A549 (cell line): ENCODE measurements at regions not wholly inside any gene's neighbourhood (a gene's known extent, or its start where the extent isn't known, plus 50 kb on each side); places are given as distances from the start of the nearest gene placed in this dataset.

Experiments
- ATAC-seq, 2 experiments: fragments of 200-7000 bp in 1 of 2; fragments of >200 bp in 1 of 2; cut with Nextera tagmentation in 1 of 2; cut with Tn5 transposase in 1 of 2; 3 replicates each; pipeline versions ENCODE4 v1.8.0 to v1.9.1; 2018 to 2020; ENCODE audit warnings: mild to moderate bottlenecking in 1 of 2, moderate library complexity in 1 of 2
- CTCF ChIA-PET: fragments of 300-600 bp; sonication (Branson Sonifier 250); formaldehyde crosslinking; extraction: SDS; loops from one replicate; lab custom pipeline; 2021; ENCODE audit warnings: antibody characterized with exemption, inconsistent platforms; lab: Yijun Ruan, JAX
- POLR2A ChIA-PET: fragments of 350-600 bp; formaldehyde crosslinking; extraction: SDS; loops from one replicate; lab custom pipeline; 2021; ENCODE audit warnings: antibody characterized with exemption, inconsistent platforms; lab: Yijun Ruan, JAX
- DNase-seq, 2 experiments: peaks; one replicate each; pipeline versions ENCODE4 v3.0.0 to v3.0.0-alpha.2; 2011 to 2016; ENCODE audit warnings: low read depth in 1 of 2, low spot score in 1 of 2
- FAIRE-seq: peaks from 2 replicates; lab custom pipeline; 2011; peaks lifted over from hg19 to GRCh38; lab: Jason Lieb, UNC
- H3K27ac ChIP-seq, 2 experiments: fragments of >200 bp; sonication (Bioruptor Twin); formaldehyde crosslinking; 3 replicates each; pipeline ENCODE4 v1.5.1; 2016 to 2017
- H3K4me1 ChIP-seq: fragments of >200 bp; sonication (Bioruptor Twin); formaldehyde crosslinking; 3 replicates; pipeline ENCODE4 v1.6.1; 2016
- H3K4me2 ChIP-seq: fragments of >200 bp; sonication (Bioruptor Twin); formaldehyde crosslinking; 3 replicates; pipeline ENCODE4 v1.6.1; 2016
- H3K4me3 ChIP-seq: fragments of >200 bp; sonication (Bioruptor Twin); formaldehyde crosslinking; 3 replicates; pipeline ENCODE4 v1.5.1; 2016
- H3K9me3 ChIP-seq: fragments of >200 bp; sonication (Bioruptor Twin); formaldehyde crosslinking; 3 replicates; pipeline ENCODE4 v1.6.1; 2016
- BHLHE40 ChIP-seq: IDR thresholded peaks from 2 replicates; pipeline ENCODE4 v1.6.1; 2012; ENCODE audit warnings: low read depth, low read length, inconsistent platforms
- CBX2 ChIP-seq: fragments of 200-600 bp; sonication (generic); IDR thresholded peaks from 2 replicates; pipeline ENCODE4 v1.6.1; 2016; ENCODE audit warnings: low read depth, mild to moderate bottlenecking, borderline replicate concordance
- CEBPB ChIP-seq, 2 experiments: fragments of >200 bp in 1 of 2; sonication (Bioruptor Twin) in 1 of 2; formaldehyde crosslinking in 1 of 2; IDR thresholded peaks; 2 replicates each; pipeline ENCODE4 v1.6.1; 2012 to 2016
- EP300 ChIP-seq, 2 experiments: fragments of >200 bp; sonication (Bioruptor Twin); formaldehyde crosslinking; IDR thresholded peaks; 2 replicates in 1 of 2; 3 replicates in 1 of 2; pipeline ENCODE4 v1.6.1; 2016 to 2017
- FOSL2 ChIP-seq, 2 experiments: fragments of 450-650 bp in 1 of 2; fragments of >200 bp in 1 of 2; sonication (Bioruptor Twin) in 1 of 2; formaldehyde crosslinking; IDR thresholded peaks; 2 replicates each; pipeline versions ENCODE4 v1.5.0 to v1.6.1; 2016 to 2020; ENCODE audit warnings: mild to moderate bottlenecking in 1 of 2, moderate library complexity in 1 of 2
- FOXS1 ChIP-seq: fragments of 250-450 bp; sonication (Bioruptor Pico); IDR thresholded peaks from 2 replicates; pipeline ENCODE4 v1.5.0; 2020; ENCODE audit warnings: mild to moderate bottlenecking, moderate library complexity
- HDAC2 ChIP-seq: fragments of 200-600 bp; sonication (generic); IDR thresholded peaks from 2 replicates; pipeline ENCODE4 v1.6.1; 2016
- HOXA7 ChIP-seq: fragments of 250-450 bp; sonication (Bioruptor Pico); IDR thresholded peaks from 2 replicates; pipeline ENCODE4 v1.5.0; 2020; ENCODE audit warnings: mild to moderate bottlenecking, moderate library complexity
- HOXB13 ChIP-seq: fragments of 250-450 bp; sonication (Bioruptor Pico); IDR thresholded peaks from 2 replicates; pipeline ENCODE4 v1.5.0; 2020; ENCODE audit warnings: low read depth, mild to moderate bottlenecking, moderate library complexity
- JUNB ChIP-seq: fragments of >200 bp; sonication (Bioruptor Twin); formaldehyde crosslinking; IDR thresholded peaks from 2 replicates; pipeline ENCODE4 v1.6.1; 2016
- KDM1A ChIP-seq: fragments of 200-600 bp; sonication (generic); IDR thresholded peaks from 2 replicates; pipeline ENCODE4 v1.6.1; 2016; ENCODE audit warnings: low read depth, mild to moderate bottlenecking
- KDM5A ChIP-seq: fragments of 200-600 bp; sonication (generic); IDR thresholded peaks from 2 replicates; pipeline ENCODE4 v1.6.1; 2016; ENCODE audit warnings: antibody characterized with exemption, mild to moderate bottlenecking
- MAFK ChIP-seq: fragments of 450-650 bp; IDR thresholded peaks from 2 replicates; pipeline ENCODE4 v1.6.1; 2014; ENCODE audit not compliant: partially characterized antibody
- MAZ ChIP-seq: fragments of 150-350 bp; IDR thresholded peaks from 2 replicates; pipeline ENCODE4 v1.6.1; 2014; ENCODE audit warnings: antibody characterized with exemption, low read depth, low read length, borderline replicate concordance
- NPAS2 ChIP-seq: fragments of 250-450 bp; sonication (Bioruptor Pico); IDR thresholded peaks from 2 replicates; pipeline ENCODE4 v1.8.0; 2022; ENCODE audit warnings: mild to moderate bottlenecking, moderate library complexity, borderline replicate concordance
- PHF8 ChIP-seq: fragments of 200-600 bp; sonication (generic); IDR thresholded peaks from 2 replicates; pipeline ENCODE4 v1.6.1; 2016; ENCODE audit warnings: low read depth, mild to moderate bottlenecking, antibody characterized with exemption, moderate library complexity, borderline replicate concordance
- POLR2AphosphoS2 ChIP-seq: conservative IDR thresholded peaks from 2 replicates; pipeline ENCODE4 v1.6.1; 2012; ENCODE audit warnings: low read length, improper control_type of control experiment, inconsistent platforms
- RCOR1 ChIP-seq: fragments of 150-350 bp; IDR thresholded peaks from 2 replicates; pipeline ENCODE4 v1.6.1; 2014; ENCODE audit warnings: antibody characterized with exemption, low read length, low read depth
- ZSCAN20 ChIP-seq: fragments of 250-450 bp; sonication (Bioruptor Pico); IDR thresholded peaks from 2 replicates; pipeline ENCODE4 v1.8.0; 2022; ENCODE audit warnings: mild to moderate bottlenecking, moderate library complexity
- whole genome bisulfite sequencing: methylation state at CpG from one replicate; pipeline ENCODE4 v1.1.6; 2017; ENCODE audit errors: missing lambda C conversion rate; 5-methylcytosine and 5-hydroxymethylcytosine counted together
- TF ChIP-seq, protein P1 (sequence below): IDR thresholded peaks from 2 replicates; pipeline ENCODE4 v1.6.1; 2012
- TF ChIP-seq, protein P2 (sequence below): fragments of 200-600 bp; sonication (generic); IDR thresholded peaks from 2 replicates; pipeline ENCODE4 v1.6.1; 2016; ENCODE audit warnings: antibody characterized with exemption, mild to moderate bottlenecking, moderate library complexity
- TF ChIP-seq, protein P3 (sequence below): fragments of >200 bp; sonication (Bioruptor Twin); formaldehyde crosslinking; IDR thresholded peaks from 3 replicates; pipeline ENCODE4 v1.5.1; 2016
- TF ChIP-seq, protein P4 (sequence below): fragments of >200 bp; sonication (Bioruptor Twin); formaldehyde crosslinking; IDR thresholded peaks from 3 replicates; pipeline ENCODE4 v1.6.1; 2016

DNA sequence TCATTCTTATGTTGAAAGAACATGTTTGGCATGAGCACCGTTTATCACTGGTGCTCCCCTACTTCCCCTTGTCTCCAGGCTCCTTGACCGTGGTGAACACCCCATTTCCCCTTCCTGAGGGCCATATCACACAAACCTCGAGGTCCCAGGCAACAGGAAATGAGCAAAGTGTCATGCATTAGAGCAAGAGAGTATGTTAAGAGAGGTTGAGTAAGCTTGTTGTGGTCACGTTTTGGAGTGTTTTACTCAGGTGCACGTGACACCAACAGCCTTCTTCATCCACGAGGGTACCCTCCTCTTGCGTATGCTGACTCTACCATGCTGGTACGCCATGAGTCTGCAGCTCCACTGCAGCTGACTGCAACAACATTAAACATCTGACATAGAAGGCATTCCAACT lies 482.2 kb upstream of the NBEA start:
- ATAC-seq (no peak), FAIRE-seq (no peak), DNase-seq (no peak)
- WGBS, result 55% methylated on average over 8 of the region's 8 CpGs
- Histone ChIP-seq H3K27ac (peak overlapping the region in 1 of 2 experiments; percentile 25; a peak in 2 of 6 replicates), H3K9me3 (no peaks in the 10 kb centered on the region), H3K4me3 (no peak overlapping the region), H3K4me1 (peaks cover 32% of the 10 kb centered on the region), H3K4me2 (no peak overlapping the region)
- TF ChIP-seq KDM1A, result no peak
- TF ChIP-seq BHLHE40, result no peak
- no peak for TF ChIP-seq CBX2
- TF ChIP-seq, protein P1, sequence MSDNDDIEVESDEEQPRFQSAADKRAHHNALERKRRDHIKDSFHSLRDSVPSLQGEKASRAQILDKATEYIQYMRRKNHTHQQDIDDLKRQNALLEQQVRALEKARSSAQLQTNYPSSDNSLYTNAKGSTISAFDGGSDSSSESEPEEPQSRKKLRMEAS, result no peak
- no peak for TF ChIP-seq MAZ
- TF ChIP-seq FOXS1 (CRISPR knock-in tag), result no peak
- TF ChIP-seq HOXA7 (CRISPR knock-in tag), result no peak
- TF ChIP-seq CEBPB (IDR thresholded peaks at IDR 0.05), result no peak
- no peak for TF ChIP-seq POLR2AphosphoS2
- TF ChIP-seq RCOR1, result no peak
- TF ChIP-seq, protein P2, sequence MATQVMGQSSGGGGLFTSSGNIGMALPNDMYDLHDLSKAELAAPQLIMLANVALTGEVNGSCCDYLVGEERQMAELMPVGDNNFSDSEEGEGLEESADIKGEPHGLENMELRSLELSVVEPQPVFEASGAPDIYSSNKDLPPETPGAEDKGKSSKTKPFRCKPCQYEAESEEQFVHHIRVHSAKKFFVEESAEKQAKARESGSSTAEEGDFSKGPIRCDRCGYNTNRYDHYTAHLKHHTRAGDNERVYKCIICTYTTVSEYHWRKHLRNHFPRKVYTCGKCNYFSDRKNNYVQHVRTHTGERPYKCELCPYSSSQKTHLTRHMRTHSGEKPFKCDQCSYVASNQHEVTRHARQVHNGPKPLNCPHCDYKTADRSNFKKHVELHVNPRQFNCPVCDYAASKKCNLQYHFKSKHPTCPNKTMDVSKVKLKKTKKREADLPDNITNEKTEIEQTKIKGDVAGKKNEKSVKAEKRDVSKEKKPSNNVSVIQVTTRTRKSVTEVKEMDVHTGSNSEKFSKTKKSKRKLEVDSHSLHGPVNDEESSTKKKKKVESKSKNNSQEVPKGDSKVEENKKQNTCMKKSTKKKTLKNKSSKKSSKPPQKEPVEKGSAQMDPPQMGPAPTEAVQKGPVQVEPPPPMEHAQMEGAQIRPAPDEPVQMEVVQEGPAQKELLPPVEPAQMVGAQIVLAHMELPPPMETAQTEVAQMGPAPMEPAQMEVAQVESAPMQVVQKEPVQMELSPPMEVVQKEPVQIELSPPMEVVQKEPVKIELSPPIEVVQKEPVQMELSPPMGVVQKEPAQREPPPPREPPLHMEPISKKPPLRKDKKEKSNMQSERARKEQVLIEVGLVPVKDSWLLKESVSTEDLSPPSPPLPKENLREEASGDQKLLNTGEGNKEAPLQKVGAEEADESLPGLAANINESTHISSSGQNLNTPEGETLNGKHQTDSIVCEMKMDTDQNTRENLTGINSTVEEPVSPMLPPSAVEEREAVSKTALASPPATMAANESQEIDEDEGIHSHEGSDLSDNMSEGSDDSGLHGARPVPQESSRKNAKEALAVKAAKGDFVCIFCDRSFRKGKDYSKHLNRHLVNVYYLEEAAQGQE, result no peak
- no peak for TF ChIP-seq FOSL2 (IDR thresholded peaks at IDR 0.05)
- TF ChIP-seq FOSL2 (CRISPR knock-in tag; IDR thresholded peaks at IDR 0.05), result no peak
- TF ChIP-seq, protein P3, sequence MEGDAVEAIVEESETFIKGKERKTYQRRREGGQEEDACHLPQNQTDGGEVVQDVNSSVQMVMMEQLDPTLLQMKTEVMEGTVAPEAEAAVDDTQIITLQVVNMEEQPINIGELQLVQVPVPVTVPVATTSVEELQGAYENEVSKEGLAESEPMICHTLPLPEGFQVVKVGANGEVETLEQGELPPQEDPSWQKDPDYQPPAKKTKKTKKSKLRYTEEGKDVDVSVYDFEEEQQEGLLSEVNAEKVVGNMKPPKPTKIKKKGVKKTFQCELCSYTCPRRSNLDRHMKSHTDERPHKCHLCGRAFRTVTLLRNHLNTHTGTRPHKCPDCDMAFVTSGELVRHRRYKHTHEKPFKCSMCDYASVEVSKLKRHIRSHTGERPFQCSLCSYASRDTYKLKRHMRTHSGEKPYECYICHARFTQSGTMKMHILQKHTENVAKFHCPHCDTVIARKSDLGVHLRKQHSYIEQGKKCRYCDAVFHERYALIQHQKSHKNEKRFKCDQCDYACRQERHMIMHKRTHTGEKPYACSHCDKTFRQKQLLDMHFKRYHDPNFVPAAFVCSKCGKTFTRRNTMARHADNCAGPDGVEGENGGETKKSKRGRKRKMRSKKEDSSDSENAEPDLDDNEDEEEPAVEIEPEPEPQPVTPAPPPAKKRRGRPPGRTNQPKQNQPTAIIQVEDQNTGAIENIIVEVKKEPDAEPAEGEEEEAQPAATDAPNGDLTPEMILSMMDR, result no peak
- ChIA-PET CTCF (no interaction called here), POLR2A (no interaction called here)

GRCh38 chr13:34462843-34463242 lies 479.2 kb upstream of the NBEA start:
- DNase-seq, result peak; percentile 41 to 72
- Histone ChIP-seq H3K4me3 (no peak overlapping the region), H3K27ac (peak overlapping the region; percentile 61 to 83)

GRCh38 chr13:34464011-34464410 lies 478.1 kb upstream of the NBEA start:
- CTCF ChIA-PET, result no interaction called here
- FAIRE-seq (no peak), ATAC-seq (peak in 1 of 2 experiments; percentile 25; a peak in 1 of 6 replicates), DNase-seq (peak in 1 of 2 experiments; percentile 28)
- TF ChIP-seq NPAS2 (CRISPR knock-in tag), result no peak
- no peak for TF ChIP-seq KDM5A
- TF ChIP-seq, protein P2, result no peak
- TF ChIP-seq, protein P4, sequence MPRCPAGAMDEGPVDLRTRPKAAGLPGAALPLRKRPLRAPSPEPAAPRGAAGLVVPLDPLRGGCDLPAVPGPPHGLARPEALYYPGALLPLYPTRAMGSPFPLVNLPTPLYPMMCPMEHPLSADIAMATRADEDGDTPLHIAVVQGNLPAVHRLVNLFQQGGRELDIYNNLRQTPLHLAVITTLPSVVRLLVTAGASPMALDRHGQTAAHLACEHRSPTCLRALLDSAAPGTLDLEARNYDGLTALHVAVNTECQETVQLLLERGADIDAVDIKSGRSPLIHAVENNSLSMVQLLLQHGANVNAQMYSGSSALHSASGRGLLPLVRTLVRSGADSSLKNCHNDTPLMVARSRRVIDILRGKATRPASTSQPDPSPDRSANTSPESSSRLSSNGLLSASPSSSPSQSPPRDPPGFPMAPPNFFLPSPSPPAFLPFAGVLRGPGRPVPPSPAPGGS, result no peak
- no peak for TF ChIP-seq HOXB13 (CRISPR knock-in tag)
- TF ChIP-seq EP300 (IDR thresholded peaks at IDR 0.05), result no peak
- TF ChIP-seq MAFK, result no peak
- no peak for TF ChIP-seq PHF8
- 13% methylated on average over 3 of the region's 3 CpGs for WGBS
- peak overlapping the region; percentile 34 for H3K4me2 ChIP-seq
- POLR2A ChIA-PET, result no interaction called here
- no peaks in the 10 kb centered on the region for H3K9me3 ChIP-seq
- no peak overlapping the region for H3K4me3 ChIP-seq
- H3K4me1 ChIP-seq, result peaks cover 44% of the 10 kb centered on the region
- peak overlapping the region; percentile 61 to 83 for H3K27ac ChIP-seq

More at GRCh38 chr13:34462843-34463242, 479.2 kb upstream of the NBEA start:
- ChIA-PET CTCF (no interaction called here), POLR2A (no interaction called here)
- peaks cover 36% of the 10 kb centered on the region for H3K4me1 ChIP-seq
- no peak for FAIRE-seq
- peak; percentile 73 to 87; a peak in 5 of 6 replicates for ATAC-seq
- peak overlapping the region; percentile 49 for H3K4me2 ChIP-seq
- H3K9me3 ChIP-seq, result no peaks in the 10 kb centered on the region
- WGBS, result 38% methylated on average over 4 of the region's 4 CpGs
- TF ChIP-seq NPAS2 (CRISPR knock-in tag) (no peak), HDAC2 (no peak), HOXB13 (CRISPR knock-in tag) (peak; percentile 29; the same call in 1 of the 2 replicates), FOSL2 (IDR thresholded peaks at IDR 0.05) (no peak), FOSL2 (CRISPR knock-in tag; IDR thresholded peaks at IDR 0.05) (peak; percentile 63), JUNB (peak; percentile 29; the same call in 1 of the 2 replicates), ZSCAN20 (CRISPR knock-in tag) (0 out of 2 replicates have a peak, but pooled peaks have one; percentile 38), POLR2AphosphoS2 (no peak)
